Embryonic facial prominence (tissue), 1 donor: ENCODE measurements at regions not wholly inside any gene's neighbourhood (a gene's known extent, or its start where the extent isn't known, plus 50 kb on each side); places are given as distances from the start of the nearest gene placed in this dataset.
"Not testable (repeated sequence)": the region's sequence is repeated elsewhere in the genome, so short reads cannot be mapped to it uniquely, and the experiment has no call there.

Experiments used
- DNase-seq: peaks from one replicate; pipeline ENCODE4 v3.0.0-alpha.2; 2016; ENCODE audit errors: extremely low spot score

DNA sequence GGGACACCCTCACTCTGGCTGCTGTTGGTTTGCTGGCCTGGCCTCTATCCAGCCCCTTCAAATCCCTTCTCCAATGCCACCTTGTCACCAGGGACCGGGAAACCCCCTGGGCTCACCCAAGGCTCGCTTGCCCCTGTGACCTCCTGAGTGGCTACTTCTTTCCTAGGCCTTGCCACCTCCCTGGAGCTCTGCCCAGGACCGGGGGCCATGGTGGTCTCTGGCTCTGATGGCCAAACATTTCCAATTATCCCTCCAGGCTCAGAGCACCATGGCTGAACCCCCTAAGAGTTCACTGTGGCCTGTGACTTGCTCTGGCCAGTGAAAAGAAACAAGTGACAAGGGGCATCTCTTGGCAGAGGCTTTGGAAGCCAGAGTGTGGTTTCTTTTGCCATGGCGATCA, 237.6 kb downstream of the TFCP2L1 start:
- DNase-seq: no peak

GRCh38 chr2:121049131-121049530, 235.9 kb downstream of the TFCP2L1 start:
- DNase-seq: no peak

DNA sequence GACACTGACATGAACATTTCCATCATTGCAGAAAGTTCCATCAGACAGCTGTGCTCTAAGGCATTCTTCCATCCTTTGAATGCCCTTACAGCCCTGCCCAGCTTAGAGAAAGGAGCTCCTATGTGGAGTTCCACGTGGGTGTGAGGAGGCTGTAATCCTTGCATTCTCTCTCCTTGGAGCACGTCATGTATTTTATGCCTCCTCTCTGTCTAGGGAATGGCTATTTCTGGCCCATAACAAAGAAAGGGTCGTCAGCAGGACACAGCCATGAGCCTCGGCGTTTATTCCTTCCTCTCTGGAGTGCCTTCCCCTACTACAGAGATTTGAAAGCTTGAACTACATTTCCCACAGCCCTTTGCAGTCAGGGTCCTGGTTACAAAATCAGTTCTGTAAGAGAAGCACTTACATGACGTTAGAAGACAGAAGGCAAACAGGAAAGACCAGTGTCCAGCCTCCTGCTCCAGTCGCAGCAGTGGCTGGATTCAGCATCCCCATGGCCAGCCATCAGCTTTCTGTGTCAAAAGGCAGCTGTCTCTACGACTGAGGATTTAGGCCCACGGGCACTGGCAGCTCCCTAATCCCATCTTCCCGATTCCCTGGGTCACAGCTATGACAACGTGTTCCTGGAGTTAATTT, 234.9 kb downstream of the TFCP2L1 start:
- DNase-seq: no peak

DNA sequence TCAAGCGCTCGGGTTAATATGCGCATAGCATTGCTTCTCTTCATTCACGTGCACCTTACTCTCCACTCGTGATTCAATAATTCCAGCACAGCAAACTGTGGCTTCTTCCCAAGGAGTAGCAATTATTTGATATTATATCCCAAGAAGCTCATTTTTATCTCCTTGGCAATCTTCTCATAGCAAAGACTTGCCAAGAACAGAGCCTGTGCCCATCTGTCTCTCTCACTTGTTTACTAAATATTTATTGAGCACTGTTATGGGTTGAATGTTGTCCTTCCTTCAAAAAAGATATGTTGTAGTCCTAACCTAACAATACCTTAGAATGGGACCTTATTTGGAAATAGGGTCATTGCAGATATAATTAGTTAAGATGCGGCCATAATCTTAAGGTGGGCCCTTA, 233.7 kb downstream of the TFCP2L1 start:
- DNase-seq: no peak

GRCh38 chr2:121052023-121052422, 233.0 kb downstream of the TFCP2L1 start:
- DNase-seq: no peak

DNA sequence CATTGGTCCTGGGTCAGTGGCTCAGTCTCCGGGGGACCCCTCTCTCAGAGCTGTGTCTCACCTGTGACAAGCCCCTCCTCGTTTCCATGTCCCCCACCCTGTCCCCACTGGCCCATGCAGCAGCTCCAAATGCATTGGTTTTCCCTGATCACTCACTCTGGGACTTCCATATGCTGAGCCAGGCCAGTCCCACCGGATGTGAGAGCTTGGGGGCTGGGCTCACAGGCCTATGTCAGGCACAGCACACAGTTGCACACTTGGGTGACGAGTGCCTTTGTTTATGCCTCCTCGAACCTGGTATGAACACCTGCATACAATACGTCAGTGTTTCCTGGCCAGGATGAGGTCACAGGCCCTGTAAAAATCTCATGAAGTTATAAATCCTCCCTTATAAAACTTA, 232.5 kb downstream of the TFCP2L1 start:
- DNase-seq: no peak

GRCh38 chr2:121055088-121055487, 229.9 kb downstream of the TFCP2L1 start:
- no peak for DNase-seq

DNA sequence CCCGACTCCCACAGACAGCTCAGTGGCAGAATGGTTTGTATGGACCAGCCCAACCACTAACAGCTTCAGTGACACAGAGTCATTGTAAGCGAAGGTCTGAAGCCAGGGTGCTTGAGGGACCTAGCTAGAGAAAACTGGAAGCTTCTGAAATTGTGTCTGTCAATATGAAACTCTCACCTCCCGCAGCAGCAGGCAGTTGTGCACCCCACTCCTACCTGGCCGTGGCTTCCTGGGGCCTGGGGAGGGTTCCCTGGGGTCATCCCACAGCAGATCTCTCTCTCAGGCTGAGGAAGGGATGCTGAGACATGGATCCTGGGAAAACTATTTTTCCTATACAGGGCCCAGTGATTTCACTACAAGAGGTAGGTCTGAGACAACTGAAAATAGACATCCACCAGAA, 229.5 kb downstream of the TFCP2L1 start:
- no peak for DNase-seq

DNA sequence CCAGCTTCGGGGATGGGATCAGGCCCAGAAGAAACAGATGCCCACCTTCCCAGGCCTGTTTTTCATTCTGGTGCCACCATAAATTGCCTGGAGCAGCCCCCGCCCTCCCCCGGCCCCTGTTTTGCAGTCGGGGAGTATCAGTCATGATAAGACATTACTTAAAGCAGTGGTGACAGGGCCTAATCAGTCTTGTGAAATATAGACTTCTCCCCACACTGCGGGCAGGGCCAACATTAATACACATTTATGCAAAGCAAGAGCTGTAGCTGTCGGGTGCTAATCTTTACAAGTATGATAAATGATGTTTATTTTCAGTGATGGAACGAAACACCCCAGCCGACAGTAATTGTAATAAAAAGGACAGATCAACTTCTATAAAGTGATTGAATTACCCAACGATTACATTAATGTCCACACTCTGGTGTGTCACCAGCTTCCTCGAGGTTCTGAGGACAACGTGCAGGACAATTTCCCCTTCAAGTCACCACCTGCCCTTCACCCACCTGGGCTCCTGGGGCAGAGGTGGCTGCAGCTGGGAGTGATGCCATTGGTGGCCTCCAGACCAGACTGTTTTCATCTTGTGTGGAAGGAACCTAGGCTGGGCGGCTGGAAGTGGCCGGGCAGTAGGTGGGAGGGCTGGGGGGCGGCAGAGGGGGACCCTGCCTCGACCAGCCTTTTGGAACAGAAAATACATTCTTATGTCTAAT, 226.0 kb downstream of the TFCP2L1 start:
- DNase-seq: no peak

DNA sequence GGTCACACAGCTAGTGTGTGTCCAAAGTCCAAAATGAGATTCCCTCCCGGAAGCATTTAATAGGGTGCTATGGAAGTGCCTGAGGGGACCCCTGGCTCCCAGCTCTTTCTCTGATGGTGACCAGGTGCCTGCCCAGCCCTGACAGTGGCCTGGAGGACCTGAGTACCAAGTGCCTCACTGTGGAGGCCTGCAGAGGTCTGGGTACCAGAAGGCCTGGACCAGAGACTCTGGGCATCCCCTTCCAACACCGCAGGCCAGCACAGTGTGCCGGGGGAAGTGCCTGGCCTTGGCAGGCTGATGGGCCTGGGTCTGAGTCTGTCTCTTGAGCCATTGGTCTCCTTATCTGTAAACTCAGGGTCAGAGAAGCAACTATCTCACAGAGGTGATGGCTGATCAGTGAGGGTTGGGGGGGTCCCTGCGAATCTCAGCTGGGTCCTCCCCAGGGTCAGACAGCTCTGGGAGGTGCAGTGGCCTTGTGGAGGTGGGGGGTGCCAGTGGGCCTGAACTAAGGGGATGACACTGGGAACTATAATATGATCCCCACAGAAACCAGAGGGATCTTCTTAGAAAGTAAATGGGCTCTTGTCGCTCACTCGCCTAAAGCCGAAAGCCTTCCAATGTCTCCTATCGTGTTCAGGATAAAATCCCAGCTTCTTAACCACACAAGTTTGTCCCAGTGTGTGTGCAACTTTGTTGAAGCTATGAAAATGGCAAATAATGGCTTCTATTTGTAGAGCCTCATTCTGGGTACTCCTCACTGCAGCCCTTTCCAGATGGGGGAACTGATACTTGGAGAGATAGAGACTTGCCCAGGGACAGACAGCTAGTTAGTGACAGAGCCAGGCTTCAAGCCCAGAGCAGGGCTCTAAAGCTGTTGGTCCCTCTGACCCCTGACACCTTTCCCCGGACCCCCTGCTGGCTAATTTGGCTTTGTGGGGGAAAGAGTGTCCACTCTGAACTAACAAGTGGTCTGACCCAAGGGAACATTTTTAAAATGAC, 225.1 kb downstream of the TFCP2L1 start:
- DNase-seq: no peak

- DNase-seq: no peak
These were observed 223.4 kb downstream of the TFCP2L1 start for GRCh38 chr2:121061633-121062032.

DNA sequence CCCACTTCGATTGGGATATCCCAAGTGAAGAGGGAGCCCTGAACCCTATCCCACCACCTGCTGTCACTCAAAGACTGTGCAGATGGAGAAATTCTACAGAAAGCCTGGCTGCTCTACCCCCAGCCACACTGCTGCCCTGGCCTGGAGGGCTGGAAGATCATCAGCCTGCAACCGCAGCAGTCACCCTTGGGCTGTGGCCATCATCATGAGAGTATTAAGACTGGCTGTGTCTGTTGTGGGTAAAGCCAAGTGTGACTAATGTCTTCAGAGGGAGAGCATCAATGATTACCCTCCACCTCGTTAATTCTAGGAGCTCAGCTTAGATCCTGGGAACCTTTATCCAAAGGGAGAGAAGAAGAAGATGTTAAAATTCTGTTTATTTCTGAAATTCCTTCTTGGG, 221.5 kb downstream of the TFCP2L1 start:
- no peak for DNase-seq

DNA sequence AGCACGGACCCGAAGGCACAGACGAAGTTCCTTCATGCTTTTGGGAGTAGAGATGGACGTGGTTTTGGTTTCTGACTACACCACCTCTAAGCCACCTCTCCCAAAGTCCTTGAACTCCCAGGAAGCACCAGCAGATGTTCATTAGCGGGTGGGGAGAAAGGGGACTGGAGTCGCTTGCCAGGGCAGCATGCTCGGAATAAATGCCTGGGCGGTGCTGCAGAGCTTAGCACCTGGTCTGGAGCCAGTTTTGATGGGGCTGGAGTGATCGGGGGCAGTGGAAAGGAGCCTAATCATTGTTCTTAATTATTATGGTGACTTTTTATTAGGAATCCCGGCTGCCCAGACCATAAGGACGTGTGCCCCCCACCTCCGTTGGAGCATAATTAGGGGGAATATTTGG, 220.8 kb downstream of the TFCP2L1 start:
- DNase-seq: no peak

GRCh38 chr2:121065239-121065638, 219.8 kb downstream of the TFCP2L1 start:
- DNase-seq: no peak

- DNase-seq: no peak
These were observed 218.5 kb downstream of the TFCP2L1 start for GRCh38 chr2:121066526-121066925.

DNA sequence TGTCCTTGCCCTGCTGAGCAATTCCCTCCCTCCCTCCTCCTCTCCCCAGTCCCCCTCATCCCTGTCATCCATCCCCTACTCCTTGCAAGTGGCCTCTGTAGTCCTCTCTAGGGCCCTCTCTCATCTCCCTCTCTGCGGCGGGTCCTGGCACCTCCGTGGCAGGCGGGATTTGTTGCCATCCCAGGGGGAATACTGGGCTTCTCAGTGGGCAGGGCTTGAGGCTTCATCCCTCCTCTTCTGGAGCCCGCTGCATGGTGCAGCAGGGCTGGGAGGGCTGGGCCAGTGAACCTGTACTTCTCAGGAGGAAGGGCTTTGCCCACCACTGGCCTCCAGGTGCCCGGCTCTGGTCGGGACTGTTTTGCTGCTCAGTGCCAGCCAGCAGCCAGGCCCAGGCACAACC, 216.2 kb downstream of the TFCP2L1 start:
- no peak for DNase-seq

- DNase-seq: no peak
These were observed 215.5 kb downstream of the TFCP2L1 start for GRCh38 chr2:121069434-121069969.

DNA sequence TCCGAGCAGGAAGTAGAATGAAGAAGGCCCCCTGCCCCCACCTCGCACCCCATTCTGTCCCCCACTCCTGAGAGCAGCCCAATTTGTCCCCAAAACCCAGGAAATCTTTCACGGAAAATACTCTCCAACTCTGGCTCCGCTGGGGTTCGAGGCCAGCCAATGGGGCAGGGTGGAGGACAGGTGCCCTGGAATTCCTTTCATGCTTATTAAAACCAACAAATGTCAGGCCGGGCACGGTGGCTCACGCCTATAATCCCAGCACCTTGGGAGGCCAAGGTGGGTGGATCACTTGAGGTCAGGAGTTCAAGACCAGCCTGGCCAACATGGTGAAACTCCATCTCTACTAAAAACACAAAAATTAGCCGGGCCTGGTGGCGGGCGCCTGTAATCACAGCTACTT, 214.9 kb downstream of the TFCP2L1 start:
- not testable (repeated sequence) for DNase-seq

GRCh38 chr2:121071034-121071504, 213.9 kb downstream of the TFCP2L1 start:
- peak; percentile 60 for DNase-seq

- DNase-seq: no peak
These were observed 212.2 kb downstream of the TFCP2L1 start for GRCh38 chr2:121072784-121073183.

DNA sequence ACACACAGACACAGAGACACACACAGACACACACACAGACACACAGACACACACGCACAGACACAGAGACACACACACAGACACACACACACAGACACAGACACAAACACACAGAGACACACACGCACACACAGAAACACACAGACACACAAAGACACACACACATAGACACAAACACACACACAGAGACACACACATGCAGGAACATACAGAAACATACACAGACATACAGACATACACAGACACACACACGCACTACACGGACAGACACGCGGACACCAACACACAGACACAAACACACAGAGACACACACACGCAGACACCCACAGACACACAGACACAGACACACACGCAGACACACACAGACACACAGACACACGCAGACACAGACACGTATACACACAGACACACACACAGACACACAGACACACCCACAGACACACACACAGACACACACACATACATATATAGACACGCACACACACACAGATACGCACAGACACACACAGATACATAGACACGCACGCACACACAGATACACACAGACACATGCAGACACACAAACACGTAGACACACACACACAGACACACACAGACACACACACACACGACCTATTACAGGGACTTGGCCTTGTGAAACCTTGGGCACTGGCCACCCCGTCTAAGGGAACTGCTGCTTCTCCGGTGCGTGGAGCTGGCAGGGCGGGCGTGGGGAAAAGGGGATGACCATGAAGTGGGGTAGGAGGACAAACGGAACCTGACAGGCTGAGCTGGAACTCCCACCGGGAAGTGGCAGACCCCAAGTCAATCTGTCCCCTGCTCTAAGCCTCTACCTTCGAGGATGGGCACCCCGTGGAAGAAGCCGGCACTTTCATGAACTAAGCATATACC, 211.4 kb downstream of the TFCP2L1 start:
- no peak for DNase-seq
